HK-2 (cell line): ENCODE measurements at regions not wholly inside any gene's neighbourhood (a gene's known extent, or its start where the extent isn't known, plus 50 kb on each side); places are given as distances from the start of the nearest gene placed in this dataset.
"Not testable (repeated sequence)": the region's sequence is repeated elsewhere in the genome, so short reads cannot be mapped to it uniquely, and the experiment has no call there.

Experiments
- DNase-seq: peaks from one replicate; pipeline ENCODE4 v3.0.0-alpha.2; 2018; ENCODE audit not compliant: unreplicated experiment

- DNase-seq = no peak
Measured at GRCh38 chr14:103231376-103232019, 102.5 kb upstream of the EIF5 start.

GRCh38 chr14:103232031-103232808, 101.8 kb upstream of the EIF5 start:
- DNase-seq = no peak

DNA sequence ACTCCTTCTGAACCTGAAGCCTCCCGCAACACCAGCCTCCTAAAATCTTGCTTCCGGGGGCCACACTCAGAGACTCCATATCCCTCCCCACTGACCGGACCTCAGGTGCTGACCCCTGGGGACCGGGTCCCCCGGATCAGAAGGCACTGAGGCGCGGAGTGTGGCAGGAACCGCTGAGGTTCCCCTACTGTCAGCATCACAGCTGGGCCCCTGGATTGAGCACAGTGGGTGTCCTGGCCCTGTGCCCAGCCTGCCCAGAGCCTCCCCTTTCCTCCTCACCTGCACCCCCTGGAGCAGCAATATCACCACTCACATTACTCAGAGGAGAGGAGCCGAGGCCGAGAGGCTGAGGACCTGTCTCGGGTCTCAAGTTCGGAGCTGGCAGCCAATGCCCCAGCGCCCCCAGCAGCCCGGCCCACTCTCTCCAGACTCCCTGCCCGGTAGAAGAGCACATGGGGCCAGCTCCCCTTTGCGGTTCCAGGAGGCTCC, 101.2 kb upstream of the EIF5 start:
- DNase-seq = no peak

DNA sequence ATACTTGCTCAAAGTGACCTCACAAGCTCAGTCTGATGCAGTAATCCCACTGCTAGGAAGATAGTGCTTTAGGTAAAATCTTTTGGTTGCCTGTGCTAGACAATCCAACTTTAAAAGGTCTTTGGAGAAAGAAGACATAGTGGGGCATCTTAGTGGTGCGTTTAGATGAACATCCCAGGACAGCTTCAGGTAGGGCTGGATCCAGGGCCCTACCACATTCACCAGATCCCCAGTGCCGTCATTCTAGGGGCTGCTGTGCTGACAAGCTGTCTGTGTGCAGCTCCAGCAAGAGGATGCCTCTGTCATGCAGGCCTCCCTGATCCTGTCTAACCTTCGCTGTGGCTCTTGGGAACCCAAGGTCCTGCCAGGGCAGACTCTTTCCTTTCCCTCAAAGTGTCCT, 100.7 kb upstream of the EIF5 start:
- DNase-seq = no peak

- not testable (repeated sequence) for DNase-seq
Measured at GRCh38 chr14:103234826-103235225, 99.2 kb upstream of the EIF5 start.

- not testable (repeated sequence) for DNase-seq
Measured at GRCh38 chr14:103235506-103235905, 98.5 kb upstream of the EIF5 start.

DNA sequence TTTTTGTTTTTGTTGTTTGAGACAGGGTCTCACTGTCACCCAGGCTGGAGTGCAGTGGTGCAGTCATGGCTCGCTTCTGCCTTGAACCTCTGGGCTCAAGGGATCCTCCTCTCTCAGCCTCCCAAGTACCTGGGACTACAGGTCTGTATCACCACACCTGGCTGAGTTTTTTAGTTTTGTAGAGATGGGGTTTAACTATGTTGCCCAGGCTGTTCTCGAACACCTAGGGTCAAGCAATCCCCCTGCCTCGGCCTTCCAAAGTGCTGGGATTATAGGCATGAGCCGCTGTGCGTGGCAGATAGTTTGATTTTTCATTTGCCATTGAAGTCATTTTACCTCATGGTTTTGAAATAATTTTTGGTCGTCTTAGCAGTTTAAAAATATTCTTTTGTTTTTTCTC, 94.3 kb upstream of the EIF5 start:
- no peak for DNase-seq

GRCh38 chr14:103241531-103241930, 92.5 kb upstream of the EIF5 start:
- no peak for DNase-seq

DNA sequence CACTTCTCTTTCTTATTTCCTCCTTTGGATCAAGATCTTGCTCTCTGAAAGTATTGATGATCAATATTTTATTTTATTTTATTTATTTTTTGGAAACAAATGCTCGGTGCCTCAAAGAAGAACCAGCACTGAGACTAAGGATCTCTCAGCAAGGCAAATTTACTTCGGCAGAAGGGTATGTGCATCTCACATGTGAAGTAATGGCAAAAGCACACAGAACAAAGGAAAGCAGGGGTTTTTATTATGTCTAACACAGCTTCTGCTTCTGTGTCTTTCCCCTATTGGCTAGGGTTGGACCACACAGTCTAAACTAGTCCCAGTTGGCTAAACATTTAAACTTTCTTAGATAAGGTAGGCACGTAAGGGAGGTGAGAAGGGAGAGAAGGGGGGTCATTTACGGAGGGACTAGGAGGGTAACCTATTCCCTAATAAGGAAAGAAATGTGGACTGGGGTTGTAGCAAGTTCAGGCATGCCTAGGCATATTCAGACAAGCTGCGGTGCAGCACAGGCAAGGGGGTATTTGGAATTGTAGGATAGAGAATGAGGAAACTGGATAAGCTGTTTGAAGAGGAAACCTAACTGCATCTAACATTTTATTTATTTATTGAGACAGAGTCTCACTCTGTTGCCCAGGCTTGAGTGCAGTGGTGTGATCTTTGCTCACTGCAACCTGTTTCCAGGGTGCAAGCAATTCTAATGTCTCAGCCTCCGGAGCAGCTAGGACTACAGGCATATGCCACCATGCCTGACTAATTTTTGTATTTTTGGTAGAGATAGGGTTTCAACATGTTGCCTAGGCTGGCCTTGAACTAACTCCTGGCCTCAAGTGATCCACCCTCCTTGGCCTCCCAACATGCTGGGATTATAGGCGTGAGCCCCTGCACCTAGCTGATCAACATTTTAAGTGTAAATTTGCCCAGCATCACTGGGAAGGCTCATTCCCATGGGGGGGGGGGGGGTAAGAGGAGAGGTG, 90.0 kb upstream of the EIF5 start:
- no peak for DNase-seq

DNA sequence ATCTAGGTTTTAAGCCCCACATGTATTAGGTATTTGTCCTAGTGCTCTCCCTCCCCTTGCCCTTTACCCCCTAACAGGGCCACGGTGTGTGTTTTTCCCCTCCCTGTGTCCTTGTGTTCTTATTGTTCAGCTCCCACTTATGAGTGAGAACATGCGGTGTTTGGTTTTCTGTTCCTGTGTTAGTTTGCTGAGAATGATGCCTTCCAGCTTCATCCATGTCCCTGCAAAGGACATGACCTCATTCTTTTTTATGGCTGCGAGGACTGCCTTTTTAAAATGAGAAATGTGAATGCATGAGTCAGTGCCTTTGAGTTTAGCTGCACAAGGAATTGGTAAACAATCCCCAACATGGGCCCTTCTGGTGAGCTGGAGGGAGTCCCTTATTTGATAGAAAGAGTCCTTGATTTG, 88.4 kb upstream of the EIF5 start:
- not testable (repeated sequence) for DNase-seq

DNA sequence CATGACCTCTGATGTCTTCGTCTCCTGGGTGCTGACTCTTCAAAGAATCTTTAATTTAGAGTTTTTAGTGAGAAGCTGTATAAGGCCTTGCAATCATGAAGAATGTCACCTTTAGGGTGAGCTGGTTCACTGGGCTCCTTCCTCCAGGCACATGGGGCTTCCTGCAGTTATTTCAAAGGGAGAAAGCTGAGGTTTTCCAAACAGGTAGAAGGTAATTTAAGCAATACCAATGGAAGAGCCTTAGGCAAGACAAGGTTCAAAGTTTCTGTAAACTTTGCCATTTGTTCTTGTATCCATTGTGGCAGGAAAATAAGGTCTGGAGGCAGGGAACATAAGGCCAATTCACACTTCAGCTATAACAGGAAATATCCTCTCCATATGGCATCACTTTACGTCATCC, 88.0 kb upstream of the EIF5 start:
- DNase-seq = no peak

GRCh38 chr14:103247169-103247606, 86.8 kb upstream of the EIF5 start:
- DNase-seq = no peak

GRCh38 chr14:103250181-103250580, 83.9 kb upstream of the EIF5 start:
- no peak for DNase-seq

DNA sequence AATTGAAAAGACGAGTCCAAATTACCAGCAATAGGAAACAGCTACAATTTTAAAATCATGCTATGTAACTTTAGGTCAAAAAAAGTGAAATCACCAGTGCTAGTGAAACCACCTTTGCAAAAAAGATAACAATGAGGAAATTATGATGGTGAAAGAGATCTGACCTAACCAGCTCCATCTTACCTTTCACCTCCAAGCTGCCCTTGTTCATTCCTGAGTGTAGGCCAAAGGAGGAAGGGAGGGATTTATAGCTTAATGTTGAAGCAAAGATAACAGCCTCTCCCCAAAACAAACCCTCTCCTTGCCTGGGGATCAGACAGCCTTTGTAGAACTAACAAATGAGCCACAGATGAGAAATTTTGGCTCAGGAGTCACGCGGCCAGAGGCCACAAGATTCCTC, 83.2 kb upstream of the EIF5 start:
- DNase-seq = no peak

- no peak for DNase-seq
Measured at GRCh38 chr14:103255555-103255954, 78.5 kb upstream of the EIF5 start.

DNA sequence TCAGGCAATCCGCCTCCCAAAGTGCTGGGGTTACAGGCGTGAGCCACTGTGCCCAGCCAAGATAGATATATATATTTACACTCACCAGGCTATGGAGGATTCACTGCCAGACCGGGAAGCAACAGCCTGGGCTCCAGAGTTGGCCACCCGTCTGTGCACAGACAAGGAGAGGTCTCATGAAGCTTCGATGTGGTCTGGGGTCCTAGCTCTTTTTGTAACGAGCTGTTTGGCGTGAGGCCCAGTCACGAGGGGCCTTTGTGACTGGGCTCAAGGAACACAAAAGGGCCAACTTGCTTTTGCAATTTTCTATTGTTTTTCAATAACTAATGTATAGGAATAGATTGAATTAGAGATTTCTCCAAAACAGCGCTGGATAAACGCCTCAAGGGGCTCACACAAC, 77.6 kb upstream of the EIF5 start:
- DNase-seq = no peak

GRCh38 chr14:103257211-103257962, 76.7 kb upstream of the EIF5 start:
- peak; percentile 58 for DNase-seq

- DNase-seq = no peak
Measured at GRCh38 chr14:103258211-103258610, 75.8 kb upstream of the EIF5 start.

DNA sequence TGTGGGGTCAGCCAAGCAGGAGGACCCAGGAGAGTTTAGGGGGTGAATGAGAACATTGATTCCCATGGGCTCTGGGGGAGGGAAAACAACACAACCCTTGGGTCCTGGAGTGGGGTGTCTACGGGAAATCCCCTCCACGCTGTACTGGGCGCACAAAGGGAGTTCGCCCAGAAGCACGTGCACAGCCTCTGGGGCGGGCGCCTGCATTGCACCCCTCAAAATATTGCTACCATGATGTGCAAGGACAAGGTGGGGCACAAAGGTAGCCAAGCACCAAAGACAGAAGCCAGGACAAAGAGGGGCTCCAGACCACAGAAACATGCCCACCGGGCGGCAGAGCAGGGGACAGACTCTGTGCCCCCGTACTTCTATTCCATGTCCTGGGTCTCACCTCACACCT, 74.9 kb upstream of the EIF5 start:
- DNase-seq = no peak

DNA sequence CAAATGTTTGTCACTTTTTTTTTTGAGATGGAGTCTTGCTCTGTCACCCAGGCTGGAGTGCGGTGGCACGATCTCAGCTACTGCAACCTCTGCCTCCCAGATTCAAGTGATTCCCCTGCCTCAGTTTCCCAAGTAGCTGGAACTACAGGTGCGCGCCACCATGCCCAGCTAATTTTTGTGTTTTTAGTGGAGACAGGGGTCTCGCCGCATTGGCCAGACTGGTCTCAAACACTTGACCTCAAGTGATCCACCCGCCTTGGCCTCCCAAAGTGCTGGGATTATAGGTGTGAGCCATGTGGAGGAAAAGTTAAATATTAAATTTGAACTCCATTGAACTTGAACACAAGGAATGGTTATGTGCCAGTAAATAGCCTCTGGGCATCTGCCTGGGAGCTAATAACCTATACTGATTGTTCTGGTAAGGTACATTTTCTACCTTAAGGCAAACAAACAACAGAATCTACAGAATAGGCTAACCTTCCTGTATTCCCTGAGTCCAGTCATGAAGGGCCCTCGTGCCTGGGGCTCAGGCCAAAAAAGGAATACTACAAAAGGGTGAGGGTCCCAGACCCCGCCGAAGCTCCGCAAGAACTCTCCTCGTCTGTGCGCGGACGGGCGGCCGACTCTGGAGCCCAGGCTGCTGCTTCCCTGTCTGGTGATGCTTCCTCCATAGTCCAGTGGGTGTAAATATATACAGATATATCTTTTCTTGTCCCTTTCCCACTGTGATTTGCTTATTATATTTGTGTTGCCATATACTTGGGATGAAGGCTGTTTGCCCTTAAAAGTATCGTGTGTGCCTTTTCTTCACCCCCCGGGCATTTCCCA, 74.0 kb upstream of the EIF5 start:
- peak; percentile 47 for DNase-seq
